ENCODE measurements at regions not wholly inside any gene's neighbourhood (a gene's known extent, or its start where the extent isn't known, plus 50 kb on each side); places are given as distances from the start of the nearest gene placed in this dataset.

GRCh38 chr21:35351434-35351833, 302.3 kb upstream of the RUNX1 start:
- no peak for DNase-seq

GRCh38 chr21:35350965-35351364, 301.9 kb upstream of the RUNX1 start:
- DNase-seq: no peak

- no peak for DNase-seq
Observed at GRCh38 chr21:35349376-35350080, 300.4 kb upstream of the RUNX1 start.

DNA sequence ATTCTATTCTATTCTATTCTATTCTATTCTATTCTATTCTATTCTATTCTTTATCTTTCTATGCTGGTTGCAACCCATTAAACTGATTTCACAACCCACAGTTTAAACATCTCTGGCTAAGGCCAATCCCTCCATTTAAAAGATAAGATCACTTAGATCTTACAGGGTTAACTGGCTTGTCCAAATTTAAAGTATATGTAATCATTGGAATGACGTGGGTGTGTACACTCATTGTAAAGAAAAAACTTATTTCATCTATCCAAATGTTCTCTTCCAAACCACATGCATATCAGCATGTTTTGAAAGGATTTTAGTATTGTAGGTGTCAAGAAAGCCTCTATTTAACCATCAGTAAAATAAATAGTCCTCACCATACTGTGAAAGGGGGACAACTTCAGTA, 299.6 kb upstream of the RUNX1 start:
- no peak for DNase-seq

DNA sequence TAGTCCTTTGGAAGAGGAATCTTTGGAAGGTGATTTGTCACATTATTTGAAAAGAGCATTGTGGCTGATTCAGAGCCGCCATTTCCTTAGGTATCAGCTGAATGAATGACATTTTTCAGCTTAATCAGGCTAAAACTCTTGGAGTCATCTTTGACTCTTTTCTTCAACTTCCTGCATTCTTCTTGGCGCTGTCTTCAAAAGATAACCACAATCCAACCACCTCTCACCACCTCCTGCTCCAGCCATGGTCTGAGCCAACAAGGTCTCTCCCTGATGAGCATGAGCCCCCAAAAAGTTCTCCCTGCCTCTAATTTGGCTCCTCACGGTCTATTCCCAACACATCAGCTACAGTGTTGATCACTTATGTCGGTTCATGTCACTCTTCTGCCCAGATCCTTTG, 297.6 kb upstream of the RUNX1 start:
- DNase-seq: no peak

GRCh38 chr21:35345954-35346353, 296.9 kb upstream of the RUNX1 start:
- DNase-seq: no peak

DNA sequence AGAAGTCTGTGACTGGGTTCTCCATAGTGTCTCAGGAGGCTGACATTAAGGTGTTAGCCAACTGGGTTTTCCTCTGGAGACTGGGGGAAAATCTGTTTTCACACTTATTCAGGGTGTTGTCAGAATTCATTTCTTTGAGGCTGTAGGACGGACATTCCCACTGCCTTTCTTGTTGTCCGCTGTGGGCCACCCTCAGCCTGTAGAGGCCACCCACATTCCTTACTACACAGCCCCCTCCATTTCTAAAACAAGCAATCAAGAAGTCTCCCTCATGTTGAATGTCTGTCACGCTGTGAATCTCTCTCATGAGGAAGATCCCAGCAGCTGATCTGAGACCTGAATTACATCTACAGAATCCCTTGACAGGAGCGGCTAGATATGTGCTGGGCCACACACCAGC, 295.5 kb upstream of the RUNX1 start:
- no peak for DNase-seq

- DNase-seq: no peak
Observed at GRCh38 chr21:35343046-35343819, 294.1 kb upstream of the RUNX1 start.

GRCh38 chr21:35342440-35342839, 293.3 kb upstream of the RUNX1 start:
- no peak for DNase-seq

GRCh38 chr21:35340273-35340672, 291.2 kb upstream of the RUNX1 start:
- no peak for DNase-seq

DNA sequence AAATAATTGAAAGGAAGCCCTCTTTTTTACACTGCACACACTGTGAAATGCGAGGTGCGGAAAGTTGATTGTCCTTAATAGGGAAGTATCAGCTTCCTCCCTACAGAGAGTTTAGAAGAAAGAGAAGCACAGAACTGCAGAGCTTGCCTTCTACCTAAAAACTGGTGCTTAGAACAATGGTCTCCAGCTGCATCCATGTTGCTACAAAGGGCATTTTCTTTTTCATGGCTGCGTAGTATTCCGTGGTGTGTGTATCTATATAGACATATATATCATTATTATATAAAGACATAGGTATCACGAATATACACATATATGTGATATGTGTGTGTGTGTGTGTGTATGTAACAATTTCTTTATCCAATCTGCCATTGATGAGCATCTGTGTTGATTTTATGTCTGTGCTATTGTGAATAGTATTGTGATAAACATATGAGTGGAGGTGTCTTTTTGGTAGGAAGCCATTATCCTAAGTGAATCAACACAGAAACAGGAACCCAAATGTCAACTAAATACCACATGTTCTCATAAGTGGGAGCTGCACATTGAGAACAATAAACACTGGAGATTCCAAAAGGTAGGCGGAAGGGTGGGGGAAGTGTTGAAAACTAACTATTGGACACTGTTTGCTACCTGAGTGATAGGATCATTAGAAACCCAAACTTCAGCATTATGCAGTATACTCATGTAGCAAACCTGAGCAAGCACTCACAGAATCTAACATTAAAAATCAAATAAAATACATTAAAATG, 290.0 kb upstream of the RUNX1 start:
- DNase-seq: no peak

GRCh38 chr21:35338281-35338680, 289.2 kb upstream of the RUNX1 start:
- DNase-seq: no peak

GRCh38 chr21:35337573-35337972, 288.5 kb upstream of the RUNX1 start:
- no peak for DNase-seq

DNA sequence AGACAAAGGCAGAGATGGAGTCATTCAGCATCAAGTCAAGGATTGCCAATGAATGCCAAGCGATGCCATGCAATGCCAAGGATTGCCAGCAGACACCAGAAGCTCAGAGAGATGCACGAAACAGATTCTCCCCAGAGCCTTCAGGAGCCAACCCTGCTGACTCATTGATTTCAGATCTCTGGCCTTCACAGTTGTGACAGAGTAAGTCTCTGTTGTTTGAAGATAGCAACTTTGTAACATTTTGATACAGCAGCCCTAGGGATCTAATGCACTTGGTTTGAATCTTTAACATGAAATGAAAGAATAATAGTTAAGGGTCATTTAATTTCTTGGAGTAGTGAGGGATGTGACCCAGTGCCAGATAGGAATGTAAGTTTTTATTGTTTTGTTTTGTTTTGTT, 287.4 kb upstream of the RUNX1 start:
- no peak for DNase-seq

DNA sequence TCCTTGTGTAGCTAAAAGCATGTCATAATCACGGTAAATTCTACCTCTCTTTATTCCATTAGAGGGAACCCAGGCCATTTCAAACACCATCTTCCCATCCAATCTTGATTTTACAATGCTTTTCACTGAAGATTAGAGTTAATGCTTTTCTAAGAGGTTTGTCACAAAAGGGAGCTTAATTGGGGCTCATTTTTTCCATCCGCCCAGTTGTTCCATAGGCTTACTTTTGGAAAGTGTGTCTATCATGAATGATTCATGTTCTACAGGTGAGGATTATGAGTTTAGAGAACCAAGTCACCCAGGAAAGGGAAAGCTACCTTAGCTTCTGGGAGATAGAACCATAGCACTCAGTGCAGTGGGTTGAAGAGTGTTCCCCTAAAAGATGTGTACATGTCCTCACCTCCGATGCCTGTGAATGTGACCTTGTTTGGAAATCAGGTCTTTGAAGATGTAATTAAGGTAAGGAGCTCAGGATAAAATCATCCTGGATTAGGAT, 286.9 kb upstream of the RUNX1 start:
- DNase-seq: no peak

DNA sequence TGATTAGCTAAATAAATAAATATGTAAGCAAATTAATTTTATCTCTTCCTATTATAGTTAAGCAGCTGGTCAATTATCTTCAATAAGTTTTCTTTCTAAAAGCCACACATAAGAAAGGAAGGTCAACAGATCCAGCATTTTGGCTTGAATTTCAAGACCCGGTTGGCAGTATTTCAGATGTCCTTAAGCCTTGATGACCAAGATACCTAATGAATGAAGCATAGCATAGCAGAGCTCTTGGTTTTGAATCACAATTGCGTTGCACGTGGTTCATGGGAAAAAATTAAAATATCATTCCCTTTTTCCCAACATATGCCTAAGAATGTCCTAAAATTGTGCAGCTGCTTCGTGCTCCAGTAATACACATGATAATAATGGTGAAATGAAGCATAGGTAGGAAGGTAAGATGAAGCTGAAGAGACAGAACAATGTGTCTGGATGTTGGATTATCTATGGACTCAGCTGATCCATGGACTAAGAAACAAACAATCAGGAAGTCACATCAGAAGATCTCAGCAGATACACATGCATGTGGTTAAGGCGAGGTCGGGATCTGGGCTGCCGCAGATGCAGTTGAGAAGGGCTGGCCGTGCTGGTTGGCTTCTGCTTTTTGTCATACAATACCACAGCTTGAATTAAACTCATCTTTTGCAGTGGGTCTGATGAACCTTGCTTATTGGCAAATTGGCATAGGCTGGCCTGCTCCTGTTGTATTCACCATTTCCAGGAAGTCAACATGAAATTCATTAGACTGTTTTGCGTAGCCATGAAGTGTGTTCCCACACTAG, 284.9 kb upstream of the RUNX1 start:
- no peak for DNase-seq

GRCh38 chr21:35332841-35333426, 283.8 kb upstream of the RUNX1 start:
- no peak for DNase-seq

DNA sequence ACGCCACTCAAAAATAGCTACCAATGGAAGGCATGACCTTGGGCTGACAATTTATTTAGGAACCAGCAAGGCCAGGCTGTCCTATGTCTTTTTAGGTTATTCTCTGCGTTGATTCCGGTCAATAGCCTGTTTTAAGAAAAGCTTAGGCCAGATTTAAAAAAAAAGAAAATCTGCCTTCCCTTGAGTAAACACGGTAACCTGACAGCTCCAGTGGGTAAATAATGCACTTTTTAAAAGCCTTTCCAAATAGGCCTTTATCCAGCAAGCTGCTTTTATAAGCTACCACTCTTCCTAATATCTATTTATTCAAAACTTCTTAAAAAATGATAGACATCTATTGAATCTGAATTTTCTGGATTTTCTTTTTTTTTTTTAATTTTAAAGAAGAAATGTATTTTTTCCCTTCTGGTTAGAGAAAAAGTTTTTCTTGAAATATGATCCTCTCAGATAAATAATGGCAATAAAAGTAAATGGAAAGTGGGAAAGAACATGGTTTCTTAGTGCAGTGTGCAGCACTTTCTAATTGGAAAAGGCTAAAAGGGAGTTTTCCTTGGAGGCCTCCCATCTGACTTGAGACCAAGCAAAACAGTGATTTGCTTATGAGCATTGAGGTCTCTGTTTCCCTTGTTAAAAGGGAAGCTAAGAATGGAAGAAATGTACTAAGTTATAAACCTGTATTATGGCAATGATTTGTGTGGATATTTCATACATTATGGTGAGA, 281.0 kb upstream of the RUNX1 start:
- no peak for DNase-seq

DNA sequence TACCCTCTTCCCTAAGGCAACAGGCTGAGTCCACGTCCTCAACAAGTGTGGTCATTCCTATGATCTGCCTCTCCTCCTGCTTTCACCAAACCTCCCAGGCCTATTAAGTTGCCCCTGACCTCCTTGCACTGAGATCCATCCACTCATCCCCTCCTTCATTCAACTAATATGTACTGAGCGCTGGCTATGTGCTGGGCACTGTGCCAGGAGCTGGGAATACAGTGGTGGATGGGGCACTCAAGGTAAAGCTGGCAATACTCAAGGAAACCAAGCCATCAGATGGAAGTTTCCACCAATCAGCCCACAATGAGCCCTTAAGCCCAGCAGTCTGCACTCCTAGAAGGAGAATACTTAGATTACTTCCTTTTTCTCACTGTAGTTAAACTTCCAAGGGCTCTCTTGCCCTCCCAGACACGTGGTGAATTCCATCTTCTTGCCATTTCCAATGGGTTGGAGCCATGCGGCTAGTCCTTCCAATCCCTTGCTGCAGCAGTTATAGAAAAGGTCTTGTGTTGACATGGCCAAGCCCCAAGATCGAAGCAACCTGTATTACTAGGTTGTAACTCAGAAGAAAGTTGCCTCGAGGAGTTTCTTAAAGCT, 279.9 kb upstream of the RUNX1 start:
- DNase-seq: no peak

GRCh38 chr21:35326677-35327076, 277.6 kb upstream of the RUNX1 start:
- no peak for DNase-seq

DNA sequence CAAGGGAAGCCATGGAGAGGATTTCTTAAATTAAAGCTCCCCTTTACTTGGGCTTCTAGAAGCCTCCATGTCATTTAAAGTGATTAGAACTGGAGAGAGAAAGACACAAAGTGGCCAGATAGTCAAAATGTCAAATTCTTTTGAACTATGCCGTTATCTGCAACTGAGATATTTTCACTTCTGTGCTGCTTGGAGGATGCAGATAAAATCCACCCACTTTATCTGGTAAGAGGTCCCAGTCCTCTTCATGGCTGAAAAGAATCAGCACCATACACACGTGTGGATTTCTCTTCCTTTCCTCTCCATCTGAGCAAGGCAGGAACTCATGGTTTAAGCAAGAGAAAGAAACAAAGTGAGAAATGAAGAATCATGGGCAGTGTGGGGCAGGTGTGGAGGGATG, 276.9 kb upstream of the RUNX1 start:
- no peak for DNase-seq

Data from NCI-H2081 treated with DMSO at 0.1 percent for 48 hours (cell line).